HFFc6 (cell line): ENCODE measurements at regions not wholly inside any gene's neighbourhood (a gene's known extent, or its start where the extent isn't known, plus 50 kb on each side); places are given as distances from the start of the nearest gene placed in this dataset.
"Not testable (repeated sequence)": the region's sequence is repeated elsewhere in the genome, so short reads cannot be mapped to it uniquely, and the experiment has no call there.

Experiments used
- DNase-seq: peaks from one replicate; pipeline ENCODE4 v3.0.0-alpha.2; 2018
- H3K27ac Mint-ChIP-seq: 2 replicates; pipeline ENCODE4 v1.8.0; 2020; ENCODE audit warnings: mild to moderate bottlenecking, mixed read lengths
- H3K27me3 Mint-ChIP-seq: 2 replicates; pipeline ENCODE4 v1.8.0; 2021; ENCODE audit warnings: mild to moderate bottlenecking, moderate library complexity, mixed read lengths; ENCODE audit not compliant: insufficient read depth
- H3K36me3 Mint-ChIP-seq: 2 replicates; pipeline ENCODE4 v1.8.0; 2021; ENCODE audit warnings: low read depth, mixed read lengths
- H3K4me1 Mint-ChIP-seq: 2 replicates; pipeline ENCODE4 v1.8.0; 2020; ENCODE audit warnings: low read depth, mixed read lengths
- H3K4me3 Mint-ChIP-seq: 2 replicates; pipeline ENCODE4 v1.8.0; 2020; ENCODE audit warnings: mild to moderate bottlenecking, moderate library complexity, mixed read lengths
- H3K9me3 Mint-ChIP-seq: 2 replicates; pipeline ENCODE4 v1.8.0; 2020; ENCODE audit warnings: mild to moderate bottlenecking, mixed read lengths
- TF ChIP-seq, protein P1 (sequence below): fragments of 200-600 bp; sonication (generic); IDR thresholded peaks from 2 replicates; pipeline ENCODE4 v1.5.0; 2021; ENCODE audit warnings: antibody characterized with exemption, mild to moderate bottlenecking

DNA sequence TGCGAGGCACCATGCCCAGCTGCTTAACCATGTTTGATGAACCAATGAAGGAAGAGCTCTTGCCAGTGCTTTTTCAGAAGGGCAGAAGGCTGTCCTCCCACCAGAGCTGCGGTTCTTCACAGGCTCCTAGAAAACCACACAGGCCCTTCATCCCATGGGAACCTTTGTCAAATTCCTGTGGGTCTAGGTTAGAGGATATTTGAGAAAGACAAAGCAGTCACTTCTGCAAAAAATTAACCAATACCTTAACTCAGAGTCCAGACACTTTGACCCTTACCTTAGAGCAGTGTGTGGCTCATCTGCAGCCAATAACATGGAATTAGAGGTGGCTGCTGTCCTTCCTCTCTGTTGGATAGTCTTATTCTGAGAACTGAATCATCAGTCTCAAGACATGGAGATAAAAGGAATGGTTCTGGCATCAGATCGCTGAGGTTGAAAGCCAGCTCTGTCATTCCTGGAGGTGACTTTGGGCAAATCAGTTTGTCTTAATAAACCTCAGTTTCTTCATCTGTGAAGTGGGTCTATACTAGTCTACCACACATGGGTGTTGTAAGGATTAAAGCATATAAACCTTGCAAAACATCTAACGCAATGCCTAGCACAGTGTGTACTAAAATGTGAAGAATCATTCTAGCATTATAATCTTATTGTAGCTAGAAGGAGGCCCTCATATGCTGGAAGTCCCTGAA, 65.1 kb upstream of the PIP4K2A start:
- peaks cover 11% of the 10 kb centered on the region for H3K27me3 Mint-ChIP-seq
- no peak for DNase-seq
- TF ChIP-seq, protein P1, sequence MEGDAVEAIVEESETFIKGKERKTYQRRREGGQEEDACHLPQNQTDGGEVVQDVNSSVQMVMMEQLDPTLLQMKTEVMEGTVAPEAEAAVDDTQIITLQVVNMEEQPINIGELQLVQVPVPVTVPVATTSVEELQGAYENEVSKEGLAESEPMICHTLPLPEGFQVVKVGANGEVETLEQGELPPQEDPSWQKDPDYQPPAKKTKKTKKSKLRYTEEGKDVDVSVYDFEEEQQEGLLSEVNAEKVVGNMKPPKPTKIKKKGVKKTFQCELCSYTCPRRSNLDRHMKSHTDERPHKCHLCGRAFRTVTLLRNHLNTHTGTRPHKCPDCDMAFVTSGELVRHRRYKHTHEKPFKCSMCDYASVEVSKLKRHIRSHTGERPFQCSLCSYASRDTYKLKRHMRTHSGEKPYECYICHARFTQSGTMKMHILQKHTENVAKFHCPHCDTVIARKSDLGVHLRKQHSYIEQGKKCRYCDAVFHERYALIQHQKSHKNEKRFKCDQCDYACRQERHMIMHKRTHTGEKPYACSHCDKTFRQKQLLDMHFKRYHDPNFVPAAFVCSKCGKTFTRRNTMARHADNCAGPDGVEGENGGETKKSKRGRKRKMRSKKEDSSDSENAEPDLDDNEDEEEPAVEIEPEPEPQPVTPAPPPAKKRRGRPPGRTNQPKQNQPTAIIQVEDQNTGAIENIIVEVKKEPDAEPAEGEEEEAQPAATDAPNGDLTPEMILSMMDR = no peak
- H3K36me3 Mint-ChIP-seq = no peaks in the 10 kb centered on the region
- H3K4me1 Mint-ChIP-seq = no peaks in the 10 kb centered on the region
- no peak overlapping the region for H3K4me3 Mint-ChIP-seq
- H3K9me3 Mint-ChIP-seq = peaks cover 4% of the 10 kb centered on the region; the same call in 1 of the 2 replicates
- H3K27ac Mint-ChIP-seq = no peak overlapping the region

DNA sequence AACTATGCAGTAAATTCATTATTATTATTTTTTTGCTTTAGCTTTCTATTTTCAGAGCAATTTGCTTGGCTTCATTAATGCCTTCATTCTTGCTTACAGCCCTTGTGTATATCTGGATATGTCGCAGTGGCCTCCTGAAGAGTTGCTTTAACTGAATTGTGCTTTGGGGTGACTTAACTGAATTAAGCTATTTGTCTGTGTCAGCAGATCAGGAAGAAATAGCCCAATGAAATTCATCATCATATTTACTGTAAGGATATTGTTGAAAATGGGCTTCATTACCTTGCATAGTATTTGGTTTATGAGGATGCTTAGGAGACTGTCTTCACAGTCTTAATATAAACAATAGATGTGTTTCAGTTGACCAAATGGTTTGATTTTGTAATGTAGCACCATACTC, 59.7 kb upstream of the PIP4K2A start:
- no peaks in the 10 kb centered on the region for H3K4me1 Mint-ChIP-seq
- H3K27me3 Mint-ChIP-seq = peaks cover 5% of the 10 kb centered on the region
- no peak for DNase-seq
- no peaks in the 10 kb centered on the region for H3K36me3 Mint-ChIP-seq
- H3K27ac Mint-ChIP-seq = no peak overlapping the region
- no peak overlapping the region for H3K4me3 Mint-ChIP-seq
- peaks cover 4% of the 10 kb centered on the region; the same call in 1 of the 2 replicates for H3K9me3 Mint-ChIP-seq
- TF ChIP-seq, protein P1 = no peak

DNA sequence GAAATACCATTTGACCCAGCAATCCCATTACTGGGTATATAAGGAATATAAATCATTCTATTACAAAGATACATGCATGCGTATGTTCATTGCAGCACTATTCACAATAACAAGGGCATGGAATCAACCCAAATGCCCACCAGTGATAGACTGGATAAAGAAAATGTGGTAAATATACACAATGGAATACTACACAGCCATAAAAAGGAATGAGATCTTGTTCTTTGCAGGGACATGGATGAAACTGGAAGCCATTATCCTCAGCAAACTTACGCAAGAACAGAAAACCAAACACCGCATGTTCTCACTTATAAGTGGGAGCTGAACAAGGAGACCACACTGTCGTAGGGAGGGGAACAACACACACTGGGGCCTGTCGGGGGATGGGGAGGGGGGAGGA, 57.3 kb upstream of the PIP4K2A start:
- not testable (repeated sequence) for DNase-seq, H3K36me3 Mint-ChIP-seq, H3K4me1 Mint-ChIP-seq, H3K27ac Mint-ChIP-seq, H3K9me3 Mint-ChIP-seq, H3K4me3 Mint-ChIP-seq
- peaks cover 11% of the 10 kb centered on the region for H3K27me3 Mint-ChIP-seq

DNA sequence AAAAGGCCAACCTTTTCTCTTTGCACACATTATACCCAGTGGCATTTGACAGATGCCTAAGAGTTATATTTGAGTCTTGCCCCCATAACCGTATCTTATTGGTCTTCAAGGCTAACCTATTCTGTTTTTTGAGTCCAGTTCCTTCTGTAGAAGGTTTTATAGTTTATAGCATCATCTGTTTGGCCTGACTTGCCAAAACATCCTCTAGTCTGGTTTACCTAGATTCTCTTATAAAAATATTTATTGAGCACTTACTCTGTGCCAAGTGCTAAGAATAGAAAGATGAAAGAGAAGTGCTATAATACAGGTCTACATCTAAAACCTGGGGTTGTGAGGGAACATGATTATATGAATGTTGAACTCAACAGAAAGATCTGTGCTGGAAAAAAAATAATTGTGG, 55.9 kb upstream of the PIP4K2A start:
- peaks cover 11% of the 10 kb centered on the region for H3K27me3 Mint-ChIP-seq
- no peak overlapping the region for H3K27ac Mint-ChIP-seq
- DNase-seq = no peak
- no peaks in the 10 kb centered on the region for H3K4me1 Mint-ChIP-seq
- no peak overlapping the region for H3K4me3 Mint-ChIP-seq
- H3K9me3 Mint-ChIP-seq = no peaks in the 10 kb centered on the region
- TF ChIP-seq, protein P1 = no peak
- H3K36me3 Mint-ChIP-seq = no peaks in the 10 kb centered on the region

DNA sequence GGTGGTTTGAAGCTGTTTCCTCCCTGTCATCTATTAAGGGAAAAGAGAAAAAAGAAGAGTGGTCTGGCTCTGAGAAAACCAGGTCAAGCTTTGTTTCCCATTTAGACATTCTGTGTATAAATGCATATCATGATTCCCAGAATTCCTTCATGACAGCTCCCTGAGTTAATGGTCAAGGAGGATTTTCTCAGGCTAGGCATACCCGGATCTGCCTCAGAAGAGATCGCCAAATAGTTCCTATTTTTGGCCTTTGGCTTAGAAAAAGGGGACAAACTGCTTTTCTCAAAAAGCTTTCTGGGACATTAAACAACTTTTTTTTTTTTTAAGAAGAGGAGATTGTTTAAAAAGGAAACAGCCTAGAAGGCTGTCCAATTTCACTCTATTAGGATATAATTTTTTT, 53.5 kb upstream of the PIP4K2A start:
- DNase-seq = no peak
- TF ChIP-seq, protein P1 = no peak
- no peaks in the 10 kb centered on the region for H3K36me3 Mint-ChIP-seq
- no peak overlapping the region for H3K4me3 Mint-ChIP-seq
- 0 out of 2 replicates have a peak, but pooled peaks cover 4% of the 10 kb centered on the region for H3K4me1 Mint-ChIP-seq
- H3K27me3 Mint-ChIP-seq = peaks cover 12% of the 10 kb centered on the region
- H3K9me3 Mint-ChIP-seq = no peaks in the 10 kb centered on the region
- H3K27ac Mint-ChIP-seq = no peak overlapping the region

DNA sequence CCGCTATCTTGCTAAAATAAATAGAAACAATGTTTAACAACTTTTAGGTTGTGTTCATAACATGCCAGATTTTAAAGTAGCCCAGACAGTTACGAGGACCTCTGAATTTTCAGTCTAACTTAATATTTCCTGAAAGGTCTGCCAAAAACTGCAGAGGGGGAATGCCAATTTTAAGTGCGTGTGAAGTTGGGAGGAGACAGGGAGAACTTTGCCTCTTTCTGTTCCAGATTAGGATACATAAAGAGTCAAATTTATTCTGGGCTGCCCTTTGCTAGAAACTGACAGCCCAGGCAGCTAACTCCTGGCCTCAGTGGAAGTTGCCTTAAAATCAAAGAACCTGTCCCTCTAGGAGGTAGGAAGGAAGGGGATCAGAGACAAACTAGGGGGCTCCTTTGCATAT, 52.3 kb upstream of the PIP4K2A start:
- TF ChIP-seq, protein P1 = no peak
- no peak overlapping the region for H3K27ac Mint-ChIP-seq
- no peak overlapping the region for H3K4me3 Mint-ChIP-seq
- H3K9me3 Mint-ChIP-seq = no peaks in the 10 kb centered on the region
- H3K27me3 Mint-ChIP-seq = peaks cover 12% of the 10 kb centered on the region
- H3K4me1 Mint-ChIP-seq = peaks cover 10% of the 10 kb centered on the region
- no peaks in the 10 kb centered on the region for H3K36me3 Mint-ChIP-seq
- no peak for DNase-seq
